GM18526 (cell line): ENCODE measurements at regions not wholly inside any gene's neighbourhood (a gene's known extent, or its start where the extent isn't known, plus 50 kb on each side); places are given as distances from the start of the nearest gene placed in this dataset.

Experiments used
- POLR2A ChIP-seq: IDR thresholded peaks from 3 replicates; pipeline ENCODE4 v1.6.1; 2011; ENCODE audit not compliant: insufficient read length; ENCODE audit errors: extremely low read depth

GRCh38 chr12:123058481-123058880, 78.0 kb downstream of the ARL6IP4 start:
- no peak for TF ChIP-seq POLR2A

- TF ChIP-seq POLR2A, result no peak
Measured at GRCh38 chr12:123057513-123058265, 77.2 kb downstream of the ARL6IP4 start.

- TF ChIP-seq POLR2A, result no peak
Measured at GRCh38 chr12:123056709-123057108, 76.2 kb downstream of the ARL6IP4 start.

DNA sequence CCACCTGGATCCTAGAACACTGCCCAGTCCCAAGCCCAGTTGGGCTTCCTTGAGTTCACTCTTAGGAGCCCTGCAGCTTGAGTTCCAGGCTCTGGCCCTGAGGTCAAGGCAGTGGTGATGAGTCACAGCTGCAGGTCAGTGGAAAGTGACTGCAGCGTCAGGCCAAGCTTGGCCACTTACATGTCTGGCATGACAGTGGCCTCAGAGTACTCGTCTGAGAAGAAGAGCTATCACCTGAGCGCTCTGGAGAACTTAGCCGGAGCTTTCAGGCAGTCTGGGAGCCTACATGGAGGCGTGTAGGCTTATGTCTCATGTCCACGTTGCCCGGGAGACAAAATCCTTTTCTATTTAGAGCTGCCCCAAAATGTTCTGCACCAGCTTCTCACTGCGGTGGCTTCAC, 75.6 kb downstream of the ARL6IP4 start:
- TF ChIP-seq POLR2A, result no peak

GRCh38 chr12:123055281-123055766, 74.8 kb downstream of the ARL6IP4 start:
- TF ChIP-seq POLR2A, result no peak

GRCh38 chr12:123054371-123054770, 73.9 kb downstream of the ARL6IP4 start:
- TF ChIP-seq POLR2A, result no peak

DNA sequence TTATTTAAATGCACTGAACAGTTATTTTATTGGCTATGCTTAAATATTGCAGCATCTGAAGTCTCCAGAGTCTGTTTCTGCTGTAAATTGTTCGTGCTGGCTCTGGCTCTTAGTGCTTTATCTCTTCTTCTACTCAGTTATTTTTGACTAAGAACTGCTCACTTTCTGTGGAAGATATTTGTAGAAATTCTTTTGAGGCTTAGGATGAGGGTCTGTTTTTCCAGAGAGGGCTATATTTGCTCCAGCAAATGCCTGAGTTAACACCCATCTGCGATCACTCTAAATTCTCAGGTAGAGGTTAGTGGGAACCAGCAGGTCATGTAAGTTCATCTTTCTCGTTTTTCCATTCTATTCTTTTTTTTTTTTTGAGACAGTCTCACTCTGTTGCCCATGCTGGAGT, 71.1 kb downstream of the ARL6IP4 start:
- TF ChIP-seq POLR2A, result no peak

DNA sequence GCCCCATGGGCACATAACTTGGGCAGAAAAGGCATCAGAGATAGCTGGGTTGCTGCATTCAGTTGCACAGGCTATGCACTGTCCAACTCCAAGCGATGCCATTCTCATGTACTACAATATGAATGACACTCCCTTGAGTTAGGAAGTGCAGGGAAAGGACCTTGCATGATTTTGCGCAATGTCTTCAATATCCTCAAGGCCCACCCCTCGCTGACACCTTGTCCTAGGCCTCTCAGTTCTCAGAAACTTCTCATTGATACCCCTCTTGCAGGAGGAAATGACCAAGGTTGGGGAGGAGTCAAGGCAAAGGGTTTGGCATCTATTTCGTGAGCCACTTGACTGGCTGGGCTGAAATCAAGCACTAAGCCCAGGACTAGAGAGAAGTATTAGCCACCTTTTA, 70.4 kb downstream of the ARL6IP4 start:
- TF ChIP-seq POLR2A, result no peak

- TF ChIP-seq POLR2A, result no peak
Measured at GRCh38 chr12:123050331-123050831, 69.9 kb downstream of the ARL6IP4 start.

DNA sequence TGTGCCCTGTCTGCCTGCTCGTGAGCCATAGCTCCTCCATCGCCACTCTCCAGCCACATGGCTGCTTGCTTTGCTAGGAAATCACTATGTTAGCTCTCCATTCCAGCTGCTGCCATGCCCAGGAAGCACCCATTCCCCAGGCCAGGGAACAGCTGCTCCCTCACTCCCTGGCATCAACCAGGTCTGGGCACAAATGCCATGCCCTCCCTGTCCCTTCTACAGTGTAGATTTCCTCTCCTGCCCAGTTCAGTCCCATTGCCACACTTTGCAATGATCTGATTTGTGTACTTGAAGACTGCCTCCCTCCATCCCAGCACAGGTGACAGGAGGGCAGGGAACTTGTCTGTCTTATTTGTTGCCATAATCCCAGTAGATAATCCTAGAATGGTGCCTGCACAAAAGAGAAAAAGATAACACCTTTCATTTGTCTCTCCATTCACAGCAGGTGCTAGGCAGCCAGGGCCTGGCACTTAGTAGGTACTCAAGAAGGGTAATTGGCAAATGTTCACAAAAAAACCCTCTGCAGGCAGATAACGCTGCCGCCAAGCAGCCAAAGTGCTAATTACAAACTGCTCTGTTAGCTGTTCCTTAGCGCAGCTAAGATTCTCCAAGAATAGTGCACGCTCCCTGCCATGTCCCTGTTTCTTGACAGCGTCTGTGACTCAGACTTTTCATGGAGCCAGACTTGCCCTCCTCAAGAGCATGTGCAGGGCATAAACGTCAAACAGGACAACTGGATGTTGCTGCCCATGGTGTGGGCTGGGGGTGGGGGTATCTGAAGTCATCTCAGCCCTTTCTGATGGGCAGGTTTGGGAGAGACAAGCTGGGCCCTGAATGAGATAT, 69.1 kb downstream of the ARL6IP4 start:
- no peak for TF ChIP-seq POLR2A

GRCh38 chr12:123047289-123047688, 66.8 kb downstream of the ARL6IP4 start:
- no peak for TF ChIP-seq POLR2A

DNA sequence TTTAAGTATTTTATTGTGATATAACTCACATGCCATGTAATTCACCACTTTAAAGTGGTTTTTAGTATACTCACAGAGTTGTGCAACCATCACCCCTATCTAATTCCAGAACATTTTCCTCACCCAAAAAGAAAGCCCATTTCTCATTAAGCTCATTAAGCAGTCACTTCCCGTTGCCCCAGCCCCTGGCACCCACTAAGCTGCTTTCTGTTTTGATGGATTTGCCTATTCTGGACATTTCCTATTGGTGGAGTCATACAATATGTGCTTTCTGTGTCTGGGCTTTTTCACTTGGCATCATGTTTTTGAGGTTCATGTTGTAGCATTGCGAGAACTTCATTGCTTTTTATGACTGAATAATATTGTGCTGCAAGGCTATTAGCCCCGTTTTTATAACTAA, 66.0 kb downstream of the ARL6IP4 start:
- no peak for TF ChIP-seq POLR2A

GRCh38 chr12:123045678-123046077, 65.2 kb downstream of the ARL6IP4 start:
- TF ChIP-seq POLR2A, result no peak

DNA sequence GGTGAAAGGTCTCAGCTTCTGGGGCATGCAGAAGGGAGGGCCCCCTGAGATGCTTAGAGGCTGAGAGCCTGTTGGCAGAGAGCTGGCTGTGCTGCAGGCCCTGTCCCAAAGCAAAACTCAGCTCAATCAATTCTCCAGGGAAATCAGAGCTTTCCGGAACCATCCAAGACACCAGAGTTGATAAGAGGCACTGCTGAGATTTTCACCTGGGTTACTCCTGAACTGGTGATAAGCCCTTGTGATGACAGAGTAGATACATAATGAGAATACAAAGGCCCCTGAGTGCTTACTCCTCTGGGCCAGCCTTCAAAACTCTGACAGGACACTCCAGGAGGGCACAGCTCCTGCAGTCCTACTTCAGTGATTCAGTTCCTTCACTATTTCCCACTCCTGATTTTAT, 63.9 kb downstream of the ARL6IP4 start:
- TF ChIP-seq POLR2A, result no peak

DNA sequence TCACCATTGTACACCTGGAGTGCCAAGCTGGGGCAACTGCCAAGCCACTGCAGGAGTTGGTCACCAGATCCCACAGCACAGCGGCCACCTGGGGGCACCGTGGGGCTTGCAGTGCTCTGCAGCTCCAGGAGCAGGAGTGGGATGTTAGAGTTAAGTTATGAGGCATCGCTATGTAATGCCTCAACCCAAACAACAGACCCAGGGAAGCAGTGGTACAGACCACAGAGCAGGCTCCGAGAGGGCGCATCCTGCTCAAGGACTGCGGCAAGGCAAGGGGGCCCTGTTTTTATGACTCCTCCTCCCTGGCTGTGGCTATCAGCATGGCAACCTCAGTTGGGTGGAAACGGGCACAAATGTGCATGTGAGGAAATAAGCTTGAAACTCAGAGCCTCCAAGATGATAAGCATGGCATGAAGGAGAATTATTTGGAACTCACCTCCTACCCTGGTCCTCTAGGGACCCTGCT, 63.1 kb downstream of the ARL6IP4 start:
- TF ChIP-seq POLR2A, result no peak

DNA sequence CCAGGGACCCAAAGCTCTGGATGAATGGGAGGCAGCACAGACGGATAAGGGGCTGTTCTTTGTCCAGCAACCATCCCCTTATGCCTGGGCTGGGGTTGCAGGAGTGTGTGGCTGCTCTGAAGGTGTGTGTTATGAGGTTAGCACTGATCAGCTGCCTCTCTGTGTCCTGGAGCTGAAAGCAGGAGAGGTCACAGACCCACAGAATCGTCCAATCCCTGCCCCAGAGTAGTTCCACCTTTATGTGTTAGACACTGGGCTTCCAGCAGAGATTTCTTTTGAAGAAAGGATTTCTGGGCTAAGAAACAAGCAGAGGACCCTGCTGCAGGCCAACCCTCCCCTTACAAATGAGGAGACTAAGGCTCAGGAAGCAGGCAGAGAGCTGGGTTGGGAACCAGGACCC, 62.4 kb downstream of the ARL6IP4 start:
- no peak for TF ChIP-seq POLR2A
